HFF-Myc (cell line): ENCODE measurements at regions not wholly inside any gene's neighbourhood (a gene's known extent, or its start where the extent isn't known, plus 50 kb on each side); places are given as distances from the start of the nearest gene placed in this dataset.

Experiments
- DNase-seq: peaks from one replicate; pipeline ENCODE4 v3.0.0-alpha.2; 2011; ENCODE audit warnings: low read depth; ENCODE audit errors: extremely low read depth
- H3K4me3 ChIP-seq: replicated peaks from 2 replicates; pipeline ENCODE4 v1.5.1; 2011; ENCODE audit warnings: low read depth, mild to moderate bottlenecking, control low read depth, low read length
- CTCF ChIP-seq: IDR thresholded peaks from 2 replicates; pipeline ENCODE4 v1.5.1; 2012; ENCODE audit warnings: mild to moderate bottlenecking, low read depth, low read length, control low read depth; ENCODE audit errors: missing control alignments

GRCh38 chr2:54360055-54360792 is 95.9 kb upstream of the SPTBN1 start:
- peak overlapping the region; percentile 6; the same call in 1 of the 2 replicates for H3K4me3 ChIP-seq
- DNase-seq = peak; percentile 63
- no peak for TF ChIP-seq CTCF

- no peak for TF ChIP-seq CTCF
- no peak overlapping the region for H3K4me3 ChIP-seq
- DNase-seq = no peak
Observed at GRCh38 chr2:54364409-54364808, 91.7 kb upstream of the SPTBN1 start.

GRCh38 chr2:54365661-54366060 is 90.5 kb upstream of the SPTBN1 start:
- no peak overlapping the region for H3K4me3 ChIP-seq
- no peak for TF ChIP-seq CTCF
- DNase-seq = no peak

GRCh38 chr2:54366487-54367280 is 89.4 kb upstream of the SPTBN1 start:
- TF ChIP-seq CTCF = no peak
- no peak for DNase-seq

DNA sequence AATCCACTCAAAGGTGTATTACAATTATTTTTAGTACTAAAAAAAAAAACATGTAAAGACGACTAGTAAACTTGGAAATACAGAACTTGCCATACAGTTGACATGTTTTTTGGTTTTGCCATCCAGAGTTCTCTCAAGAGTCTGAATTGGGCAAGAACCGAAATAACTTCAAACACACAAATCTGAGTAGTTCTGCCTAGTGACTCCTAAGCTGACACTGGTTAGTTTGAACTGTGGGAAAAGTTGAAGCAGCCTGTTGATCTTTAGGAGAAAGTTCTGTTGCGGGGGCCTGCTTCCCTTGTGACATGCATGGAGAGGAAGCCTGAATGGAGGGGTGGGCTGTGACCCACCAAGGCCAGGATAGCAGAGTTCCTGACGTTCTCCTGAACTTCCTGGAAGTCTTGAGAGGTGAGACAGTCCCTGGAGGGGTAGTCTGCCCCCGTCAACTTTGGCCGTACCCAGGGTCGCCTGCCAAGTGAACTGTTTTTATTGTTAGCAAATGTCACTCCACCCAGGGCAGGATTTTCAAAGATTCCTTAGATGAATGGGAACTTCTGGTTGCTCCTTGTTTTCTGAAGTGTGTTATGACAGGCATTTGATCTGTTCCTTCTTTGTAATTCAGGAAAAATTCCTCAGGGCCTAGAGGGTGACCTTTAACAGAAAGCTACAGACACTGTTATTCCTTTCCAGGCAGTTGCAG is 85.6 kb upstream of the SPTBN1 start:
- no peak overlapping the region for H3K4me3 ChIP-seq
- DNase-seq = no peak
- no peak for TF ChIP-seq CTCF

More at GRCh38 chr2:54366487-54367280, 89.4 kb upstream of the SPTBN1 start:
- no peak overlapping the region for H3K4me3 ChIP-seq

DNA sequence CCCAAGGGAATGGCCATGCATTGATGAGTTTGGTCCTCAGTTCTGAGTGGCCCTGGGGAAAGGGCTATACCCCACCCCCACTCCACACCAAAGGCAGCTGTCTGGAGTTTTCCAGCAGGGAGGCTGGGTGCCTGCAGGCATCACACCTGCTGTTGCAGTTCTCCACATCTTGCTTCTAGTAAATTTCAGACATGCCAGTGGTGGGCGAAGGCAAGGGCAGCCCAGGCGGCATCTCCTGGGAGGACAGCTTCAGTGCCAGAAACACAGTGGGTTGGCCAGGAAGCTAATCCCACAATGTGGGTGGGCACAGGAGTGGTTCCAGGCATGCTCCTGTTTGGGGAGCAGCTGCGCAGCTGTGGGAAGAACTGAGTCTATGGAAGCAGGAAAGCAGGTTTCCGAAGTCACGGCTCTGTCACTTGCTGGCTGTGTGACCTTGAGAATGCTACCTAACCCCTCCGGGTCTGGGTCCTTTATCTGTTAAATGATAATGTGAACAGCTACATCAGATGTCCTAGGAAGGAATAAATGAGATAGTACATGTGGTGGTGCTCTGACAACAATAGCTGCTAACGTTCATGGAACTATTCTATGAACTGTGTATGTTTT is 84.6 kb upstream of the SPTBN1 start:
- no peak for DNase-seq
- H3K4me3 ChIP-seq = no peak overlapping the region
- no peak for TF ChIP-seq CTCF
